GM10266 (cell line): ENCODE measurements at regions not wholly inside any gene's neighbourhood (a gene's known extent, or its start where the extent isn't known, plus 50 kb on each side); places are given as distances from the start of the nearest gene placed in this dataset.

ENCODE experiments used
- DNase-seq: peaks from one replicate; pipeline ENCODE4 v3.0.0; 2012; ENCODE audit errors: extremely low spot score
- TF ChIP-seq, protein P1 (sequence below): IDR thresholded peaks from 2 replicates; pipeline ENCODE4 v1.5.1; 2012; ENCODE audit warnings: mild to moderate bottlenecking, low read depth; ENCODE audit not compliant: control insufficient read depth, insufficient read depth; ENCODE audit errors: missing control alignments

DNA sequence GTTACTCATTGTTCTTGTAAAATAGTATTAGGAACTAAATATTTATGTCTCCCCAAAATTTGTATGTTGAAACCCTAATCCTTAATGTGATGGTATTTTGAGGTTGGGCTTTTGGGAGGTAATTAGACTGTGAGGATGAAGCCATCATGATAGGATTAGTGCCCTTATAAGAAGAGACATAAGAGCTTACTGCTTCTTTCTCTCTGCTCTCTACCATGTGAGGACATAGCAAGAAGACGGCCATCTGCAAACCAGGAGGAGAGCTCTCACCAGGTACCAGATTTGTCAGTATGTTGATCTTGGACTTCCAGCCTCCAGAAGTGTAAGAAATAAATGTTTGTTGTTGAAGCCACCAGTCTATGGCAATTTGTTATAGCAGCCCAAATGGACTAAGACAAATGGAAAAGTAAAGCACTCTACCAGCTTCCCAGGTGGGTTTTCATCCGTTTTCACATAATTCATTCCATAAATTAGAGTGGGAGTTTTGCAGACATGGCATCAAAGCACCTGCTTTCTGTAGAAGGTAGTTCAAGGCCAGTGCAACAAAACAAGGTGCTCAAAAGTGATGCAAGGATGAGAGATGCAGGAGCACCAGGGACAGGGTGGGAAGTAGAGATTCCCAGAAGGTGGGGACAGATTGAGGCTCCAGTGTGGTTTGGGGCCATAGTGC, 70.7 kb downstream of the MYCN start:
- no peak for DNase-seq
- TF ChIP-seq, protein P1, sequence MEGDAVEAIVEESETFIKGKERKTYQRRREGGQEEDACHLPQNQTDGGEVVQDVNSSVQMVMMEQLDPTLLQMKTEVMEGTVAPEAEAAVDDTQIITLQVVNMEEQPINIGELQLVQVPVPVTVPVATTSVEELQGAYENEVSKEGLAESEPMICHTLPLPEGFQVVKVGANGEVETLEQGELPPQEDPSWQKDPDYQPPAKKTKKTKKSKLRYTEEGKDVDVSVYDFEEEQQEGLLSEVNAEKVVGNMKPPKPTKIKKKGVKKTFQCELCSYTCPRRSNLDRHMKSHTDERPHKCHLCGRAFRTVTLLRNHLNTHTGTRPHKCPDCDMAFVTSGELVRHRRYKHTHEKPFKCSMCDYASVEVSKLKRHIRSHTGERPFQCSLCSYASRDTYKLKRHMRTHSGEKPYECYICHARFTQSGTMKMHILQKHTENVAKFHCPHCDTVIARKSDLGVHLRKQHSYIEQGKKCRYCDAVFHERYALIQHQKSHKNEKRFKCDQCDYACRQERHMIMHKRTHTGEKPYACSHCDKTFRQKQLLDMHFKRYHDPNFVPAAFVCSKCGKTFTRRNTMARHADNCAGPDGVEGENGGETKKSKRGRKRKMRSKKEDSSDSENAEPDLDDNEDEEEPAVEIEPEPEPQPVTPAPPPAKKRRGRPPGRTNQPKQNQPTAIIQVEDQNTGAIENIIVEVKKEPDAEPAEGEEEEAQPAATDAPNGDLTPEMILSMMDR, result no peak

DNA sequence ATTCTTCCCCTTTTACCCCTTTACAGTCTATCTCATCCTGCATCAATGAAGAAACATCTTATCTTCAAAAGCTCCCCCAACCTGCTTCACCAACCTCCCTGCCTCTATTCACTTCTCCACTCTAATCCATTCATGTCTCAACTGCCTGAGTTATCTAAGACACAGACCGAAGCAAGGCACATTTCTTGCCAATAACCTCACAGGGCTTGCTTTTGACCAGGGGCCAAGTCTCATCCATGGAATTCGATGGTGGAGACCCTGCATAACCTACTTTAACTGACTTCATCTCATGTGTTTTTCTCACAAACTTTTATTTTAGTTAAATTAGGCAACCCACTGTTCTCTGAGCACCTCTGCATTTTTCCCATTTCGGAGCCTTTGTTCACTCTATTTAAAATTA, 69.7 kb downstream of the MYCN start:
- TF ChIP-seq, protein P1, result no peak
- no peak for DNase-seq

DNA sequence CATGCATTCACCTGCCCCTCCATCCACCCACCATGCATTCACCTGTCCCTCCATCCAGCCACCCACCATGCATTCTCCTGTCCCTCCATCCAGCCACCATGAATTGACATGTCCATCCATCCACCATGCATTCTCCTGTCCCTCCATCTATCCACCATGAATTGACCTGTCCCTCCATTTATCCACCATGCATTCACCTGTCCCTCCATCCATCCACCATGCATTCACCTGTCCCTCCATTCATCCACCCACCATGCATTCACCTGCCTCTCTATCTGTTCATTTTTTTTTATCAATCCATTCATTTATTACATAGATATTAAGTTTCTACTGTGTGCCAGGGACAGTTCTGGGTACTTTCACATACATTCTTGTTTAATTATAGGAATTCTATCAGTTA, 69.2 kb downstream of the MYCN start:
- no peak for DNase-seq
- TF ChIP-seq, protein P1, result no peak

DNA sequence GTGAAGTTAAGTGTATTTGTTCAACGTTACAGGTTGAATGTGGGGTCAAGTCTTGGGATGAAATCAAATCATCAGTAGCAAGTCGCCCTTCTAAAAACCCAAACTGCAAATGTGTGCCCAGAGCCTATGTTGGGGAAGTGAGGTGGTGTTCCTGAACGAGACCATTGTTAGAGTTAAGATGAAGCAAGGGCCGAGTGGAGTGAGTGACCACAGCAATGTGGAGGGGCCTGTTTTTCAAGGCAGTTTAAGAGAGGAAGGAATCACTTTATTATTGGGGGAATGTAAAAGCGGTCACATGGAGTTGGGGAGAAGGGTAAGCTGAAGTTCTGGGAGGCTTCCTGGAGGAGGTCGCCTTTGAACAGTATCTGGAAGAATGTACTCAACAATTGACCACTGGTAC, 68.5 kb downstream of the MYCN start:
- TF ChIP-seq, protein P1, result no peak
- DNase-seq, result no peak

DNA sequence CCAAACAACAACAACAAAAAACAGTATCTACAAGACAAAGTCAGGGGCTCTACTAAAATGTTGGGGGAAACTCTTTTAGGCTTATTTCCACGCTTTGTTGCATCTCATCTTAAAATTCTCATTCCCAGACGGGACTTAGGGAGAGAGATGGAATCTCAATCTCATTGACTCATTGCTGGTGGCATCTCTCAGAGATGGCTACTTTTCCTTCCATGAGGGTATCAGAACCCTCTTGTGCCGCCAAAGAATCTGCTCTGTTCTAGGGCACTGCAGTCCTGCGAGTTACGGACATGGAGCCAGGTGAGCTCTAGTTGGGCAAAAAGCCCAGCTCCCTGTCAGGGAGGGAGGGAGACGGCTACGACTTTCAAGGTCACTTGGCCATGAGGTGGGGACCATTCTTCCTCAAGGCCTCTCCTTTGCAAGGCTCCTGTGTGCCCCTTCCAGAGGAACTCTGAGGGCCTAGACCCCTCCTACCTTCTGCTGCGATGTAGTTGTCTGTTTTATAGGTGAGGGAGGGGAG, 68.0 kb downstream of the MYCN start:
- no peak for DNase-seq
- TF ChIP-seq, protein P1, result no peak

DNA sequence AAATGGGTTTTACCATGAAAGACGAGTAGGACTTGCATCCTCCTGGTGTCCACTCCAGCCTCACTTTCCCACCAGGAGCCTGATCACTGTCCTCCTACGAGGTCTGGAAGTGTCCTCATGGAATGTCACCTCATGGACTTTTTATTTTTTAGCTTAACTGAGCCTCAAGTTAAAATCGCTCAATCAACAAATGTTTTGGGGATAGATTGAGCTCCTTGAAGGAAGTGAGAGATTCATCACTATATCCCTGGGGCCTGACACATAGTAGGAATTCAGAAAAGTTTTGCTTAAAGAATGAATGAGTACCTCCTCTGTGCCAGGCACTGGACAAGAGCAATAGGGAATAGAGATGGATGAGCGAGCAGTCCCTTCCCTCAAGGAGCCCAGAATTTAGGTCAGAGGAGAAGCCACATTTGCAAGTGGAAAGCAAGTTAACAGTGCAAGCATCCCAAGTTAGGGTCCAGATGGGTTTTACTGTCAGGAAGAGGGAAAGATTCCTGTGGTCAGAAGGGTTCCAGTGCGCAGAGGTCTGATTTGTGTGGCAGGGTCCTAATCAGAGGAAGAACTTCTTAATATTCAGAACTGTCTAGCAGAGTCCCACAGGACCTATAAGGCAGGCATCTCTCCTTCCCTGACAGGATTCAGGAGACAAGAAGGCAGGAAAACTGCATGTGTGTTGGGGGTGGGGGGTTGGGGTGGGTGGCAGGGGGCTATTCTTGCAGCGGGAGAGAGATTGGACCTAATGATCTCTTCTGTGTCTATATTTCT, 67.0 kb downstream of the MYCN start:
- DNase-seq, result no peak
- TF ChIP-seq, protein P1, result no peak
